Central memory CD8-positive, alpha-beta T cell (primary cell): ENCODE measurements at regions not wholly inside any gene's neighbourhood (a gene's known extent, or its start where the extent isn't known, plus 50 kb on each side); places are given as distances from the start of the nearest gene placed in this dataset.

Experiments
- ATAC-seq: fragments of 150-1000 bp; cut with Tn5 transposase; replicated peaks from 2 replicates; pipeline ENCODE4 v1.10.0; 2022; ENCODE audit warnings: mild to moderate bottlenecking, moderate FRiP score, moderate number of reproducible peaks; ENCODE audit not compliant: poor library complexity, severe bottlenecking; ENCODE audit errors: extremely low read depth
- DNase-seq, 2 donors: peaks; one replicate each; pipeline ENCODE4 v3.0.0; 2021; ENCODE audit warnings: low spot score in 2 of 2
- H3K27ac Mint-ChIP-seq: one replicate; pipeline ENCODE4 v1.8.0; 2022; ENCODE audit warnings: low read depth, mild to moderate bottlenecking, moderate library complexity, mixed read lengths
- H3K27me3 Mint-ChIP-seq: one replicate; pipeline ENCODE4 v1.8.0; 2022; ENCODE audit warnings: mixed read lengths
- H3K36me3 Mint-ChIP-seq: one replicate; pipeline ENCODE4 v1.8.0; 2022; ENCODE audit warnings: mild to moderate bottlenecking, moderate library complexity, mixed read lengths; ENCODE audit not compliant: insufficient read depth
- H3K4me1 Mint-ChIP-seq: one replicate; pipeline ENCODE4 v1.8.0; 2022; ENCODE audit warnings: mixed read lengths
- H3K4me3 Mint-ChIP-seq: one replicate; pipeline ENCODE4 v1.8.0; 2022; ENCODE audit warnings: mild to moderate bottlenecking, moderate library complexity, mixed read lengths
- H3K9me3 Mint-ChIP-seq: one replicate; pipeline ENCODE4 v1.8.0; 2022; ENCODE audit warnings: mixed read lengths

DNA sequence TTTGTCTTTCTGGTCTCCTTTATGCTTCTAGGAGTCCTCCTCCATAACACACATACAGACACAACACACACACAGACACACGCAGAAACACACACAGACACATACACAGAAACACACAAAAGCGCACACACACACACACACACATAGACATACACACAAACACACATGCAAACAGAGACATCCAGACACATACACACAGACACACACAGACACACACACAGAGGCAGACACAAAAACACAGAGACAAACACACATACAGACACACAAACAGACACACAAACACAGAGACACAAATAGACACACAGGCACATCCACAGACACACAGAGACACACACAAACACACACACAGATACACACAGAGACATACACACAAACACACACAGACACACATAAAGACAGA, 220.2 kb downstream of the IRX2 start:
- no peaks in the 10 kb centered on the region for H3K27me3 Mint-ChIP-seq
- no peak for ATAC-seq
- peaks cover 5% of the 10 kb centered on the region for H3K9me3 Mint-ChIP-seq
- H3K27ac Mint-ChIP-seq: no peak overlapping the region
- no peak for DNase-seq
- H3K4me3 Mint-ChIP-seq: no peak overlapping the region
- no peaks in the 10 kb centered on the region for H3K4me1 Mint-ChIP-seq
- H3K36me3 Mint-ChIP-seq: no peaks in the 10 kb centered on the region

GRCh38 chr5:2530609-2531008, 220.9 kb downstream of the IRX2 start:
- H3K27me3 Mint-ChIP-seq: no peaks in the 10 kb centered on the region
- DNase-seq (no peak), ATAC-seq (no peak)
- H3K9me3 Mint-ChIP-seq: peaks cover 5% of the 10 kb centered on the region
- H3K27ac Mint-ChIP-seq: no peak overlapping the region
- no peaks in the 10 kb centered on the region for H3K36me3 Mint-ChIP-seq
- H3K4me1 Mint-ChIP-seq: no peaks in the 10 kb centered on the region
- H3K4me3 Mint-ChIP-seq: no peak overlapping the region

DNA sequence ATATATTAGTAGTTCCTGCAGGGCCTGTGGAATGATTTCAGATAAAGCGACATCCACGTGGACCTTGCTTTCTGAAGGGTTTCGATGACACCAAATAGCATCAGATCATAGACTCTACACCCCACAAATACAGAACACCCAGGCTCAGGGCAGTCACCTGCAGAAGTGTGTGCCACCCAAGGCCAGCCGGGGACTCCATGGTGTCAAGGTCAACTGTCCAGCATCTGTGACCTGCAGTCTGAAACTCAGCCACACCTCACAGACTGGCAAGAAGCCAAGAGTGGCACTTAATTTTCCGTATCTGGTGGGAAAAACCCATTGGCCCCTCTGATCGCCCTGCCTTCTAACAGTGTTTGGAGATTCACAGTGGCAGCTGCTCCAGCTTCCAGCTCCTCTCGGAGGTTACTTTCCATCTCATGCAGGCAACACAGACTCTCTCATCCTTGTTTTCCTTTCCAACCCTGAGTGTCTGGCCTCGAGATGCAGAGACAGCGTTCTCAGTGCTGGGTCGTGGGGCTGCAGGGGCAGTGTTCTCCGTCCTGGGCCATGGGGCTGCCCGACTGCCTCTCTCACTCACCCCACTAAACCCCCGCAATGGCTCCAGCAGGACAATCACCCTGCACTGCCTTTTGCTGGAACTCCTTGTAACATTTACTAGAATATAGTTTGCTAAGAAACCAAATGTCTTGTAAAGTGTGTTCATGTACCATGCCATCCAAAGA, 221.9 kb downstream of the IRX2 start:
- H3K36me3 Mint-ChIP-seq: no peaks in the 10 kb centered on the region
- H3K27me3 Mint-ChIP-seq: no peaks in the 10 kb centered on the region
- H3K27ac Mint-ChIP-seq: no peak overlapping the region
- peaks cover 5% of the 10 kb centered on the region for H3K9me3 Mint-ChIP-seq
- DNase-seq (no peak), ATAC-seq (no peak)
- no peaks in the 10 kb centered on the region for H3K4me1 Mint-ChIP-seq
- H3K4me3 Mint-ChIP-seq: no peak overlapping the region

DNA sequence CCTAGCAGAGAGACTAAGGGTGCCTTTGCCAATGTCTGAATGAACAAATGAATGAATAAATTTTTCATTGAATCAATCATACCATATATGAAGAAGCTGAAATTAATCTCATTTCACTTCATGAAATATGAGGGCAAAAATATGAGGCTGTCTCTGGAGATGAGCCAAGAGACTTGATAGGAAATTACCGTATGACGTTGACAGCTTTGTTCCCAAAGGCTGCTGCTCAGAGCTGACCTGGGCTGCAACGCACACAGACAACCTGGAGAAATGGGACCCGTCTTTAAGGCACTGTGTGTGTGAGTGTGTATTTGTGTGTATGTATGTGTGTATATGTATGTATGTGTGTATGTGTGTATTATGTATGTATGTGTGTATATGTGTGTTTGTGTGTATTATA, 226.1 kb downstream of the IRX2 start:
- no peak for DNase-seq
- H3K27ac Mint-ChIP-seq: no peak overlapping the region
- no peak for ATAC-seq
- H3K9me3 Mint-ChIP-seq: no peaks in the 10 kb centered on the region
- H3K27me3 Mint-ChIP-seq: no peaks in the 10 kb centered on the region
- H3K4me3 Mint-ChIP-seq: no peak overlapping the region
- H3K36me3 Mint-ChIP-seq: no peaks in the 10 kb centered on the region
- no peaks in the 10 kb centered on the region for H3K4me1 Mint-ChIP-seq

DNA sequence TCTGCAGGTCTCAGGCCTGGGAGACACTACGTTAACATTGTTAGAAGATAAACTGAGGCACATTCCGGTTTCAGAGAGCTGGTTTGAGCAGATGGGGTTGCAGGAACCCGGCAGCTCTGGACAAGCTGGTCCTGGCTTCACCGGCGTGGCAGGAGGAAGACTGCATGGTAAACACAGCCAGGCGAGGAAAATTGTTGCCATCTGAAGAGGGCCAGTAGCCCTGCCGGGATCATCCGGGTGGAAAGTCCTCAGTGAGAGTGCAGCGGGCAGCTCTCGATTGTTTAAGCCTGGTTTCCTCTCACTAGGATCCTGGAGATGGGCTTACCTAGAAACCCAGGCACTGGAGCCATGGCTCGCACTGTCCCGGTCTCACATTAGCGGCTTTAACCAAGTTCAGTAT, 226.9 kb downstream of the IRX2 start:
- Mint-ChIP-seq H3K4me3 (no peak overlapping the region), H3K27me3 (no peaks in the 10 kb centered on the region), H3K36me3 (no peaks in the 10 kb centered on the region), H3K27ac (no peak overlapping the region), H3K9me3 (no peaks in the 10 kb centered on the region), H3K4me1 (no peaks in the 10 kb centered on the region)
- ATAC-seq (no peak), DNase-seq (no peak)

DNA sequence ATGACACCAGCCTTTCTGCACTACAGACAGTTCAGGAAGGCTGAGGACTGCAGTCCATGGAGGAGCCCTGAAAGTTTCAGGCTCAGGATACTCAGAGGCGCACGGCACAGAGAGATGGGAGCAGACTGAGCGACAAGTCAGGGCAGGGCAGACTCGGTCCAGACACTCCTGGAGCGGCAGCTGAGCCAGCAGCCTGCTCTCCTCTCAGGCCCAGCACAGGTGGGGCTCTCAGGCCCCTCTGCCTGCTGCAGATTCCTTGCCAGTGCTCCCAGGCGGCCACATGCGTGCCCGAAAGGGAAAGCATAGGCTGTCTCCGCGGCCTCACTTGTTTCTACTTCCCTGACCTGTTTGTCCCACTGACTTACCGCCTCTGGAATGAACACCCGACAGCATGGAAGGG, 228.3 kb downstream of the IRX2 start:
- ATAC-seq (no peak), DNase-seq (no peak)
- Mint-ChIP-seq H3K27me3 (no peaks in the 10 kb centered on the region), H3K36me3 (no peaks in the 10 kb centered on the region), H3K4me1 (no peaks in the 10 kb centered on the region), H3K4me3 (no peak overlapping the region), H3K9me3 (no peaks in the 10 kb centered on the region), H3K27ac (no peak overlapping the region)

DNA sequence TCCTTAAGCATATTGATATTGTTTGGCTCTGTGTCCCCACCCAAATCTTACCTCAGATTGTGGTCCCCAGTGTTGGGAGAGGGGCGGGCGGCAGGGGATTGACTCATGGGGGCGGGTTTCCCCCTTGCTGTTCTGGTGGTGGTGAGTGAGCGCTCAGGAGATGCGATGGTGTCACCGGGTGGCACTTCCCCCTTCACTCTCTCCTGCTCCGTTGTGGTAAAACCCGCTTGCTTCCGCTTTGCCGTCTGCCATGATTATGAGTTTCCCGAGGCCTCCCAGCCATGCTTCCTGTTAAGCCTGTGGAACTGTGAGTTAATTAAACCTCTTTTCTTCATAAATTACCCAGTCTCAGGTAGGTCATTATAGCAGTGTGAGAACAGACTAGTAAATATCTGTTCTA, 229.1 kb downstream of the IRX2 start:
- ATAC-seq (no peak), DNase-seq (no peak)
- Mint-ChIP-seq H3K9me3 (no peaks in the 10 kb centered on the region), H3K4me3 (no peak overlapping the region), H3K36me3 (no peaks in the 10 kb centered on the region), H3K4me1 (no peaks in the 10 kb centered on the region), H3K27me3 (no peaks in the 10 kb centered on the region), H3K27ac (no peak overlapping the region)

GRCh38 chr5:2519153-2519552, 232.3 kb downstream of the IRX2 start:
- ATAC-seq (no peak), DNase-seq (no peak)
- Mint-ChIP-seq H3K4me3 (no peak overlapping the region), H3K27me3 (no peaks in the 10 kb centered on the region), H3K4me1 (no peaks in the 10 kb centered on the region), H3K27ac (no peak overlapping the region), H3K9me3 (no peaks in the 10 kb centered on the region), H3K36me3 (no peaks in the 10 kb centered on the region)

GRCh38 chr5:2517451-2517850, 234.0 kb downstream of the IRX2 start:
- no peak overlapping the region for H3K4me3 Mint-ChIP-seq
- H3K4me1 Mint-ChIP-seq: no peaks in the 10 kb centered on the region
- ATAC-seq: no peak
- no peaks in the 10 kb centered on the region for H3K36me3 Mint-ChIP-seq
- DNase-seq: no peak
- no peak overlapping the region for H3K27ac Mint-ChIP-seq
- no peaks in the 10 kb centered on the region for H3K27me3 Mint-ChIP-seq
- H3K9me3 Mint-ChIP-seq: no peaks in the 10 kb centered on the region

- Mint-ChIP-seq H3K9me3 (no peaks in the 10 kb centered on the region), H3K4me3 (no peak overlapping the region), H3K27me3 (no peaks in the 10 kb centered on the region), H3K4me1 (no peaks in the 10 kb centered on the region), H3K36me3 (no peaks in the 10 kb centered on the region), H3K27ac (no peak overlapping the region)
- no peak for ATAC-seq
- DNase-seq: no peak
Observed at GRCh38 chr5:2515180-2515764, 236.2 kb downstream of the IRX2 start.

DNA sequence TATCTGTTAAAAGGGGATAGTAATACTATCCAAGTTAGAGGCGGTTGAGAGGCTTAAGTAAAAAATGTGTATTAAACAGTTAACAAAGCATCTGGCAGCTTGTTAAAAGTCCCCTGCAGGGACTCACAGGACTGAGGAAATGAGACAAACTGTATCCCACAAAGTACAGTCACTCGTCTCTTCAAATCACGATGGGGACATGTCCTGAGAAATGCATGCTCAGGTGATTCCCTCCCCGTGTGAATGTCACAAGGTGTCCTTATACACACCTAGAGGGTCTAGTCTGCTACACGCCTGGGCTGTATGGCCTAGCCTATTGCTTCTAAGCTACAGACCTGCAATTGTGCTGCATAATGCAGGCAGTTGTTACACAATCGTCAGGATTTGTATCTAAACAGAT, 237.0 kb downstream of the IRX2 start:
- no peaks in the 10 kb centered on the region for H3K9me3 Mint-ChIP-seq
- ATAC-seq: no peak

GRCh38 chr5:2511706-2512105, 239.8 kb downstream of the IRX2 start:
- ATAC-seq: no peak
- Mint-ChIP-seq H3K27ac (no peak overlapping the region), H3K9me3 (no peaks in the 10 kb centered on the region), H3K4me3 (no peak overlapping the region), H3K36me3 (no peaks in the 10 kb centered on the region), H3K4me1 (no peaks in the 10 kb centered on the region), H3K27me3 (no peaks in the 10 kb centered on the region)
- DNase-seq: no peak

More for the DNA sequence above, 237.0 kb downstream of the IRX2 start:
- no peaks in the 10 kb centered on the region for H3K4me1 Mint-ChIP-seq
- H3K4me3 Mint-ChIP-seq: no peak overlapping the region
- no peak overlapping the region for H3K27ac Mint-ChIP-seq
- H3K27me3 Mint-ChIP-seq: no peaks in the 10 kb centered on the region
- no peaks in the 10 kb centered on the region for H3K36me3 Mint-ChIP-seq
- no peak for DNase-seq

GRCh38 chr5:2511126-2511525, 240.4 kb downstream of the IRX2 start:
- H3K36me3 Mint-ChIP-seq: no peaks in the 10 kb centered on the region
- no peaks in the 10 kb centered on the region for H3K9me3 Mint-ChIP-seq
- no peaks in the 10 kb centered on the region for H3K27me3 Mint-ChIP-seq
- H3K4me3 Mint-ChIP-seq: no peak overlapping the region
- no peak overlapping the region for H3K27ac Mint-ChIP-seq
- H3K4me1 Mint-ChIP-seq: no peaks in the 10 kb centered on the region
- ATAC-seq (no peak), DNase-seq (no peak)
